ENCODE measurements at regions not wholly inside any gene's neighbourhood (a gene's known extent, or its start where the extent isn't known, plus 50 kb on each side); places are given as distances from the start of the nearest gene placed in this dataset.

DNA sequence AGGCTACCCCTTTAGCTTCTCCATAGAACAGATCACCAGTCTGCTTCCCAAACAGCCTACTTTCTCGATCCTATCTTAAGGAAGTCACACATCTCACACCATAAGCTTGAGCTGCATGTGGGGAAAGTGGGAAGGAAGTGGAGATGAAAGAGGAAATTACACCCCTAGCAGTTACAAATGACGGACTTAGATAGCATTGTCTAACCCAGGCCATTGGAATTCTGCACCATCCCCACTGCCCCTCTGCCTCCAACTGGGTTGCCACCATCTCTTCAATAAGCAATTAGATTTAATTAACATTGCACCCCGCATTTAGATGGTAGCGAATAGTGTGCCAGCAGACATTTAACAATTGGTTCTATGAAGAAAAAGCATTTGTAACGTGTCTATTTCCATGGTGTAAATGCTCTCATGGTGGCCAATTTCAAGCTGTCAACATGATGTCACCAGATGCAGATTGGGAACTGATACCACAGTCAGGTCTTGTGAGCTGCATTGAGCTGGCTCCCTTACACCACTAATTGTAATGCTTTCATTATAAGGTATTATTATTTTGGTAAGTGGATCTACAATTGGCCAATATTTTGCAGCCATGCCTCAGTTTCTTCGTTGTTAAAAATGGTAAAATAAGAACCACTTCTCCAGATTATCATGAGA, 124.7 kb downstream of the CD24 start:
- TF ChIP-seq EZH2 (IDR thresholded peaks at IDR 0.05; ENCODE audit: low read depth): no peak
- TF ChIP-seq, protein P1, sequence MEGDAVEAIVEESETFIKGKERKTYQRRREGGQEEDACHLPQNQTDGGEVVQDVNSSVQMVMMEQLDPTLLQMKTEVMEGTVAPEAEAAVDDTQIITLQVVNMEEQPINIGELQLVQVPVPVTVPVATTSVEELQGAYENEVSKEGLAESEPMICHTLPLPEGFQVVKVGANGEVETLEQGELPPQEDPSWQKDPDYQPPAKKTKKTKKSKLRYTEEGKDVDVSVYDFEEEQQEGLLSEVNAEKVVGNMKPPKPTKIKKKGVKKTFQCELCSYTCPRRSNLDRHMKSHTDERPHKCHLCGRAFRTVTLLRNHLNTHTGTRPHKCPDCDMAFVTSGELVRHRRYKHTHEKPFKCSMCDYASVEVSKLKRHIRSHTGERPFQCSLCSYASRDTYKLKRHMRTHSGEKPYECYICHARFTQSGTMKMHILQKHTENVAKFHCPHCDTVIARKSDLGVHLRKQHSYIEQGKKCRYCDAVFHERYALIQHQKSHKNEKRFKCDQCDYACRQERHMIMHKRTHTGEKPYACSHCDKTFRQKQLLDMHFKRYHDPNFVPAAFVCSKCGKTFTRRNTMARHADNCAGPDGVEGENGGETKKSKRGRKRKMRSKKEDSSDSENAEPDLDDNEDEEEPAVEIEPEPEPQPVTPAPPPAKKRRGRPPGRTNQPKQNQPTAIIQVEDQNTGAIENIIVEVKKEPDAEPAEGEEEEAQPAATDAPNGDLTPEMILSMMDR (conservative IDR thresholded peaks at IDR 0.05): no peak

Data from PC-9 (cell line).